Osteocyte (in vitro differentiated cells): ENCODE measurements at regions not wholly inside any gene's neighbourhood (a gene's known extent, or its start where the extent isn't known, plus 50 kb on each side); places are given as distances from the start of the nearest gene placed in this dataset.

Source experiments
- DNase-seq: peaks from one replicate; pipeline ENCODE4 v3.0.0; 2021; ENCODE audit warnings: mixed read lengths; ENCODE audit not compliant: unreplicated experiment; ENCODE audit errors: extremely low spot score
- H3K27ac Mint-ChIP-seq: one replicate; pipeline ENCODE4 v1.8.0; 2021; ENCODE audit warnings: mild to moderate bottlenecking, mixed read lengths; ENCODE audit not compliant: unreplicated experiment
- H3K27me3 Mint-ChIP-seq: one replicate; pipeline ENCODE4 v1.8.0; 2021; ENCODE audit warnings: mixed read lengths; ENCODE audit not compliant: unreplicated experiment
- H3K36me3 Mint-ChIP-seq: one replicate; pipeline ENCODE4 v1.8.0; 2021; ENCODE audit warnings: mixed read lengths; ENCODE audit not compliant: unreplicated experiment
- H3K4me1 Mint-ChIP-seq: one replicate; pipeline ENCODE4 v1.8.0; 2021; ENCODE audit warnings: mixed read lengths; ENCODE audit not compliant: unreplicated experiment
- H3K4me3 Mint-ChIP-seq: one replicate; pipeline ENCODE4 v1.8.0; 2021; ENCODE audit warnings: mild to moderate bottlenecking, moderate library complexity, mixed read lengths; ENCODE audit not compliant: unreplicated experiment
- H3K9me3 Mint-ChIP-seq: one replicate; pipeline ENCODE4 v1.8.0; 2021; ENCODE audit warnings: mixed read lengths; ENCODE audit not compliant: unreplicated experiment
- CTCF ChIP-seq: fragments of 200-600 bp; sonication (generic); IDR thresholded peaks from 2 replicates; pipeline ENCODE4 v1.5.0; 2021; ENCODE audit warnings: antibody characterized with exemption, mild to moderate bottlenecking, moderate library complexity

- Mint-ChIP-seq H3K27ac (no peak overlapping the region), H3K4me3 (no peak overlapping the region), H3K27me3 (peaks cover 10% of the 10 kb centered on the region), H3K9me3 (peaks cover 4% of the 10 kb centered on the region), H3K36me3 (no peaks in the 10 kb centered on the region), H3K4me1 (peaks cover 2% of the 10 kb centered on the region)
- TF ChIP-seq CTCF: no peak
- no peak for DNase-seq
These were observed 552.4 kb downstream of the EPHA4 start for GRCh38 chr2:221019668-221020067.

- H3K4me1 Mint-ChIP-seq: no peaks in the 10 kb centered on the region
- no peak for TF ChIP-seq CTCF
- no peak for DNase-seq
- H3K27ac Mint-ChIP-seq: no peak overlapping the region
- H3K9me3 Mint-ChIP-seq: peaks cover 4% of the 10 kb centered on the region
- H3K36me3 Mint-ChIP-seq: no peaks in the 10 kb centered on the region
- H3K27me3 Mint-ChIP-seq: peaks cover 10% of the 10 kb centered on the region
- H3K4me3 Mint-ChIP-seq: no peak overlapping the region
These were observed 549.5 kb downstream of the EPHA4 start for GRCh38 chr2:221022554-221022953.

- no peak overlapping the region for H3K27ac Mint-ChIP-seq
- H3K9me3 Mint-ChIP-seq: peaks cover 4% of the 10 kb centered on the region
- no peak for TF ChIP-seq CTCF
- H3K4me3 Mint-ChIP-seq: no peak overlapping the region
- H3K36me3 Mint-ChIP-seq: no peaks in the 10 kb centered on the region
- peaks cover 10% of the 10 kb centered on the region for H3K27me3 Mint-ChIP-seq
- no peaks in the 10 kb centered on the region for H3K4me1 Mint-ChIP-seq
- DNase-seq: no peak
These were observed 546.7 kb downstream of the EPHA4 start for GRCh38 chr2:221025398-221025797.

- Mint-ChIP-seq H3K36me3 (no peaks in the 10 kb centered on the region), H3K27ac (no peak overlapping the region), H3K27me3 (no peaks in the 10 kb centered on the region), H3K4me1 (no peaks in the 10 kb centered on the region), H3K4me3 (no peak overlapping the region), H3K9me3 (no peaks in the 10 kb centered on the region)
- no peak for DNase-seq
- TF ChIP-seq CTCF: no peak
These were observed 537.9 kb downstream of the EPHA4 start for GRCh38 chr2:221034026-221034701.

GRCh38 chr2:221034973-221035372, 537.1 kb downstream of the EPHA4 start:
- no peak for DNase-seq
- Mint-ChIP-seq H3K27ac (no peak overlapping the region), H3K36me3 (no peaks in the 10 kb centered on the region), H3K9me3 (no peaks in the 10 kb centered on the region), H3K27me3 (no peaks in the 10 kb centered on the region), H3K4me1 (no peaks in the 10 kb centered on the region), H3K4me3 (no peak overlapping the region)
- no peak for TF ChIP-seq CTCF
